ENCODE measurements at regions not wholly inside any gene's neighbourhood (a gene's known extent, or its start where the extent isn't known, plus 50 kb on each side); places are given as distances from the start of the nearest gene placed in this dataset.

GRCh38 chrX:8971116-8971515 is 62.8 kb downstream of the FAM9B start:
- peak; percentile 10 to 40 for DNase-seq

DNA sequence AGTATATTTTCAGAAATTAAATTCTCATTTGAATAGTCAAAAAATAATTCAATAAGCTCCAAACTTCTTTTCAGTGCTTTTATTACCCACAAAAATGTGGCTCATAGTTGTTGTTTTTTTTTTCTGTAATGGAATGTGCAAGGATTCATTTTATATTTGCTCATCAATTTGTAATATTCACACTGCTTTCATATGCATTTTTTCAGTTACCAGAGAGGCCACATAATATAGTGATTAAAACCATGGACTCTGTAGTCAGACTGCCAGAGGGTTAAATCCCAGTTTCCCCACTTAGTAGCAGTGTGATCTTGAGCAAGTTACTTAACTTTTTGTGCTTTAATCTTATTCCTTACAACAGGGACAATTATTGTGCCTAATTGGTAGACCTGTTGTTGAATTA is 64.5 kb downstream of the FAM9B start:
- DNase-seq, result no peak

DNA sequence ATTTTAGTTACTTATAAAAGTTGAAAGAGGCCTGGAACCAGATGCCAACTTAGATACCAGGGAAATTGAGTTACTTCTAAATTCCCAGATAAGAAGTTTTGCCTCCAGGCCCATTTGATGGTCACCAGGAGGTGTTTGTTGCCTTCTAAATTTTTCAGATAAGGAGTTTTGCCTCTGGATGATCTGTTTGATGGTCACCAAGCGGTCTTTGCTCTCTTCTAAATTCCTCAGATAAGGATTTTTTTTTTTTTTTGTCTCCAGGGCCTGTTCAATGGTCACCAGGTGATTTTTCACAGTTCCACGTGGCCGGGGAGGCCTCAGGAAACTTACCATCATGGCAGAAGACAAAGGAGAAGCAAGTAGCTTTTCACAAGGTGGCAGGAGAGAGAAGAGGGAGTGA is 66.5 kb downstream of the FAM9B start:
- DNase-seq, result no peak

- DNase-seq, result no peak
Observed at GRCh38 chrX:8960957-8961468, 72.9 kb downstream of the FAM9B start.

GRCh38 chrX:8955511-8955910 is 78.4 kb downstream of the FAM9B start:
- DNase-seq, result no peak

DNA sequence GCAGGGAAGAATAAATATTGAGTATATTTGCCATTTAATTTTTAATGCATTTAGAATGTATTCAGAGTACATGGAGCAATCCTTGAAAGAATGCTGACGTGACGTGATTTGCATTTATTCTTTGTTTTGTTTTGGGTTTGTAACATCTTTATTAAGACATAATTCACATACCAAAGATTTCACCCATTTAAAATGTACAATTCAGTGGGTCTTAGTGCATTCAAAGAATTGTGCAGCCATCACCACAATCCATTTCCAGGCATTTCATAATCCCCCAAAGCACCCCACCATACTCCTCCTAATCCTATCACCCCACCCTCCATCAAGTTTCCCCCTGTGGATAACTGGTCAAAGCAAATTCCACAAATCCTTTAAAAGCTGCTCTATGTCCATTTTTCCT is 87.4 kb downstream of the FAM9B start:
- no peak for DNase-seq

GRCh38 chrX:8939322-8939721 is 94.6 kb downstream of the FAM9B start:
- peak in 1 of 2 experiments; percentile 26 for DNase-seq

GRCh38 chrX:8927701-8928100 is 106.2 kb downstream of the FAM9B start:
- no peak for DNase-seq

- no peak for DNase-seq
Observed at GRCh38 chrX:8927066-8927635, 106.8 kb downstream of the FAM9B start.

DNA sequence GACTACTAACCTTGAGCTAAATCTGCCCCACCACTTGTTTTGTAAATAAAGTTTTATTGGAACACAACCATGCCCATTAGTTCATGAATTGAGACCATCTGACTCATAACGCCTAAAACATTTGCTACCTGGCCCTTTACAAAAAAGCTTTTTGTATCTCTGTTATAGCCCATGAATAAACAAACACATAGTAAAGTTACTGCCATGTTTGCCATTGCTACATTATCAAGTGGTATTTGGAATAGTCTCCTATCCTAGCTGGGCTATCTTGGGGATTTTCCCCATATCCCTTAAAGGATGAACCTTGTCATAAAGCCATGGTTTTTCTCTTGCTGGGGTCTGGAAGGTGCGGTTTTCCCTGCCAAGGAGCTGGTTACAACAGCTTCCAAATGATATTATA is 112.3 kb downstream of the FAM9B start:
- no peak for DNase-seq

- DNase-seq, result no peak
Observed at GRCh38 chrX:8919801-8920200, 114.1 kb downstream of the FAM9B start.

DNA sequence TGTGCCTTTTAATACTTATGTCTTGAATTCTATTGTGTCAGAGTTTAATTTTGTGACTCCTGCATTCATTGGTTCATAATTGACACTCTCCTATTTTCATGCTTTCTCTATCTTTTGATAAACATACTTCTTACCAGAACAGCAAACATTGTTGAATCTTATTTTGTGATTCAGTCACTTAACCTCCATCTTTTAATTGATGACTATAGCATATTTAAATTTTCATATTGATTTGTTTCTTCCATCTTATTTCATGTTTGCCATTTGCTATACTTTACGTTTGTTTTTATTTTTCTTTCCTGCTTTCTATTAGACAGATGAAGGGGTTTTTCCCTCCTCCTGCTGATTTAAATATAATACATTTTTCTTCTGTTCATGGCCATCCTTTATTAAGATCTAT is 115.5 kb upstream of the FAM9A start:
- DNase-seq, result no peak

DNA sequence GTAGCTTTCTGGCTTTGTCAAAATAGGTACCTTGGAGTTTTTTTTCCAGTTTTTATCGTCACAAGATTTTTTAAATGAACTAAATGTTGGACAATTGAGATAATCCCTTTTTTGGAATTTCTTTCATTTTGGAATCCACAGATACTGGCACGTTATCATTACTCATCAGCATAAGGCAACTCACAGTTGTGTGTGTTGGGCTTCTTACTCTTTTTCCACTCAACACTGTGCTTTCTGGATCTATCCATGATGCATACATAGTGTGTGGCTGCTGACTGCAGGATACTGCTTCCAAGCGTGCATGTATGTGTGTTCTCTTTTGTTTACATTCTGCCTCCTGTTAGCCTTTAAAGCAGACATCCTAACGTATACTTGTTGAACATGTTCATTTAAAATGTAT is 113.5 kb upstream of the FAM9A start:
- no peak for DNase-seq

DNA sequence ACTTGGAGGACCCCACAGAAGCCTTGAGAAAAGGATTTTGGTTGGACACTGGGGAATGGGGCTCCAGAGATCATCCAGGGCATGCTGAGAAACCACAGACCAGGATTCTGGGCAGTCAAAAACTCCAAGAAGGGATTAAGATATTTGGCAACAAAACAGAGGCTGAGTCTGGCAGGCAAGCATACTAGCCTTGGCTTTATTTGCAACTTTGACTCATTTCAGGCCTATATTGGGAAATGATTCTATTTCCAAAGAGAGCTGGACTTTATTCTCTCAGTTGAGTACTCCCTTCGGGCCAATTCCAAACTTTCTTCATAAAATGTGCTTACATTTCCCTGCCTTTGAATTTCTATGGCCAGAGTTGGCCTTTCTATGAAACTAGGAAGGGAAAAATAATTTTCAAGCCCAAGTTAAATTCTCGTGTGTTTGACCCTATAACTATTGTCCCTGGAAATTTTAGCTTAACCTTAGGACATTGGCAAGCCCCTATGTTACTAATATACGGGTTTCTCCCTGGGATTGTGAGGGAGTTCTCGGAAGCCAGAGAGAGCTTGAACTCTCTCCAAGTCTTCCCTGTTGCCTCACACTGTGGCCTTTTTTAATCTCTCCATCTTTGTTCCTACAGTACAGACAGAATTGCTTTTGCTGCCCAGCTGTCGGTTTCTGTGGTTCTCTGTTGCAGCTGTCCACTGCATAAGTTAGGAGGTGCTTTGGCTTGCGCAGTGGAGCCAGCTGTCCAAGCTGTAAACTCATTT is 112.6 kb upstream of the FAM9A start:
- no peak for DNase-seq

DNA sequence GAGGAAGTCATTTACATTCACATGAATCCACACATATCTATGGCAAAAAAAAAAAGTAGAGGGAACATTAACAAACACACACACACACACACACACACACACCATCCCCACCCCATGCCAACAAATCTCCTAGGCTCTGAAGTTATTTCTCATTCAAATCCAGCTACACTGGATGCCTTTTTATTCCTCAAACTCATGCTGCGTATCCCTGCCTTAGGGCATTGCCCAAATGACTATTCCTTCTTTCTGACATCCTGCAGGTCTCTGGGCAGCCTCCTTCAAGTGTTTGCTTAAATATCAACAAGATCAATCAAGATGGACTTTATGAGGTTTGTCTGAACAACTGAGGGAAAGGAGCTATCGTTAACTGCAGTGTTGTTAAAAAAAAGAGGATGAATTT is 106.5 kb upstream of the FAM9A start:
- no peak for DNase-seq

- DNase-seq, result no peak
Observed at GRCh38 chrX:8906299-8906938, 105.2 kb upstream of the FAM9A start.

GRCh38 chrX:8897259-8897658 is 96.1 kb upstream of the FAM9A start:
- no peak for DNase-seq

DNA sequence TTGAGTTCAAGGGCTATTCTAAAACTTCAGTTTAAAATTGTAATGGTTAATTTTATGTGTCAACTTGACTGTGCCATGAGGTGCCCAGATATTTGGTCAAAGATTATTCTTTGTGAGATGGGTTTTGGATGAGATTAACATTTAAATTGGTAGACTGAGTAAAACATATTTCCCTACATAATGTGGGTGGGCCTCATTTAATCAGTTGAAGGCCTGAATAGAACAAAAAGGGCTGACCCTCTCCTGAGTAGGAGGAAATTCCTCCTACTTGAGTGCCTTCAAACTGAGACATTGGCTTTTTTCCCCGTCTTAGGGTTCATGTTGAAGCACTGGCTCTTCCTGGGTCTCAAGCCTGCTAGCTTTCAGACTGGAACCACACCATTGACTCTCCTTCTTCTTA is 89.6 kb upstream of the FAM9A start:
- DNase-seq, result no peak

GRCh38 chrX:8887004-8887403 is 85.8 kb upstream of the FAM9A start:
- DNase-seq, result no peak

GRCh38 chrX:8879750-8880149 is 78.6 kb upstream of the FAM9A start:
- DNase-seq, result no peak

GRCh38 chrX:8873956-8874355 is 72.8 kb upstream of the FAM9A start:
- no peak for DNase-seq

DNA sequence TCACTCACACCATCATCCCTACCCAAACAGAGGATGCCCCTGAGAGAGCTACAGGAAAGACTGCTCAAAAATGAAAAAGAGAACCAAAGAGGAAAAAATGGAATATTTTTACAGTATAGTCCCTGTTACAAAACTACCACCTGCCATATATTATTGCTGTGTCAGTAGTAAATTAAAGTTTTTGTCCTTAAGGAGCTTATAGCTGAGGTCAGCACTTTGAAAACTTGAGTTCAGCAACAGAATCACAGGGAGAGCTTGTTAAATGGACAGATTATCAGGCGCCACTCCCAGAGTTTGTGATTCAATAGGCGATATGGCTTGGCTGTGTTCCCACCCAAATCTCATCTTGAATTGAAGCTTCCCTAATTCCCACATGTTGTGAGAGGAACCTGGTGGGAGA is 71.9 kb upstream of the FAM9A start:
- DNase-seq, result no peak

GRCh38 chrX:8870411-8870810 is 69.2 kb upstream of the FAM9A start:
- no peak for DNase-seq

DNA sequence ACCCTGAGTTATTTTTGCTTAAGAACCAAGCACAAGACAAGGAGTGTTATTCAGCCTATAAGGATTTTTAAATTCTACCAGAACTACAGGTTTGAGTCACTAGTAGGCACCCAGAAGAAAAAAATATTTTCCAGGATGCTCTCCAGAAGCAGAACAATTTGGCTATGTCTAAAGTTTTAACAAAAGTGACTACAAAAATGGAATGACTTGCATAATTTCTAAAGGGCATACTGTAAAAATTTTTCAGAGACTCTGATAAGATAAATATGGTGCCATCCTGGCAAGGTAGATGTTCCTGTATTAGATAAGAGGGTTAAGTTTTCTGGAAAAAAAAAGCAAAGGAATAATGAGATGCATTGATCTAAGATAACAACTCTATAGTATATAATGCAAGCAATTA is 68.6 kb upstream of the FAM9A start:
- no peak for DNase-seq

Data from NCI-H2081 (cell line).